ENCODE measurements at regions not wholly inside any gene's neighbourhood (a gene's known extent, or its start where the extent isn't known, plus 50 kb on each side); places are given as distances from the start of the nearest gene placed in this dataset.

GRCh38 chr2:104049438-104049837, 804.5 kb upstream of the POU3F3 start:
- no peak for DNase-seq

- no peak for DNase-seq
Measured at GRCh38 chr2:104049981-104050380, 803.9 kb upstream of the POU3F3 start.

GRCh38 chr2:104050656-104051242, 803.2 kb upstream of the POU3F3 start:
- DNase-seq: no peak

- no peak for DNase-seq
Measured at GRCh38 chr2:104051766-104052165, 802.1 kb upstream of the POU3F3 start.

GRCh38 chr2:104052356-104052755, 801.6 kb upstream of the POU3F3 start:
- DNase-seq: no peak

GRCh38 chr2:104056451-104056850, 797.5 kb upstream of the POU3F3 start:
- no peak for DNase-seq

- DNase-seq: no peak
Measured at GRCh38 chr2:104068665-104069064, 785.2 kb upstream of the POU3F3 start.

GRCh38 chr2:104077573-104077972, 776.3 kb upstream of the POU3F3 start:
- DNase-seq: no peak

- no peak for DNase-seq
Measured at GRCh38 chr2:104078431-104079157, 775.3 kb upstream of the POU3F3 start.

GRCh38 chr2:104088745-104089144, 765.2 kb upstream of the POU3F3 start:
- DNase-seq: no peak

GRCh38 chr2:104090407-104090806, 763.5 kb upstream of the POU3F3 start:
- DNase-seq: no peak

- DNase-seq: no peak
Measured at GRCh38 chr2:104091894-104092293, 762.0 kb upstream of the POU3F3 start.

- no peak for DNase-seq
Measured at GRCh38 chr2:104092886-104093285, 761.0 kb upstream of the POU3F3 start.

- DNase-seq: no peak
Measured at GRCh38 chr2:104102615-104103014, 751.3 kb upstream of the POU3F3 start.

- no peak for DNase-seq
Measured at GRCh38 chr2:104109356-104109755, 744.6 kb upstream of the POU3F3 start.

- no peak for DNase-seq
Measured at GRCh38 chr2:104118889-104119288, 735.0 kb upstream of the POU3F3 start.

GRCh38 chr2:104120171-104120570, 733.7 kb upstream of the POU3F3 start:
- no peak for DNase-seq

- no peak for DNase-seq
Measured at GRCh38 chr2:104125096-104125495, 728.8 kb upstream of the POU3F3 start.

- no peak for DNase-seq
Measured at GRCh38 chr2:104127049-104127770, 726.7 kb upstream of the POU3F3 start.

GRCh38 chr2:104140361-104140760, 713.6 kb upstream of the POU3F3 start:
- DNase-seq: no peak

- no peak for DNase-seq
Measured at GRCh38 chr2:104158191-104158590, 695.7 kb upstream of the POU3F3 start.

- DNase-seq: no peak
Measured at GRCh38 chr2:104163611-104164130, 690.2 kb upstream of the POU3F3 start.

GRCh38 chr2:104164721-104165252, 689.1 kb upstream of the POU3F3 start:
- DNase-seq: no peak

- no peak for DNase-seq
Measured at GRCh38 chr2:104177179-104177578, 676.7 kb upstream of the POU3F3 start.
